OCI-LY1 (cell line): ENCODE measurements at regions not wholly inside any gene's neighbourhood (a gene's known extent, or its start where the extent isn't known, plus 50 kb on each side); places are given as distances from the start of the nearest gene placed in this dataset.

Experiments
- H2AFZ ChIP-seq: fragments of 200-600 bp; sonication (generic), shearing (Covaris generic); 2 replicates; pipeline ENCODE4 v1.6.0; 2014; ENCODE audit warnings: antibody characterized with exemption, mild to moderate bottlenecking, low read length
- H3F3A ChIP-seq: fragments of 200-600 bp; sonication (generic), shearing (Covaris generic); 2 replicates; pipeline ENCODE4 v1.6.0; 2014; ENCODE audit warnings: mild to moderate bottlenecking, antibody characterized with exemption, low read length, moderate library complexity; ENCODE audit not compliant: insufficient read depth
- H3K27ac ChIP-seq: fragments of 200-600 bp; sonication (generic); 2 replicates; pipeline ENCODE4 v1.5.1; 2014; ENCODE audit warnings: low read length, mixed run types, mild to moderate bottlenecking, low read depth; ENCODE audit not compliant: poor library complexity, severe bottlenecking
- H3K27me3 ChIP-seq: fragments of 200-600 bp; sonication (generic); 2 replicates; pipeline ENCODE4 v1.6.0; 2014; ENCODE audit warnings: antibody characterized with exemption, mild to moderate bottlenecking, low read length, moderate library complexity; ENCODE audit not compliant: insufficient read depth
- H3K36me3 ChIP-seq: fragments of 200-600 bp; sonication (generic); 2 replicates; pipeline ENCODE4 v1.6.1; 2014; ENCODE audit warnings: mild to moderate bottlenecking, antibody characterized with exemption, low read length, moderate library complexity, mixed read lengths; ENCODE audit not compliant: insufficient read depth
- H3K4me1 ChIP-seq: fragments of 200-600 bp; sonication (generic); 2 replicates; pipeline ENCODE4 v1.5.1; 2014; ENCODE audit warnings: mild to moderate bottlenecking, low read length, moderate library complexity; ENCODE audit not compliant: insufficient read depth, severe bottlenecking
- H3K4me2 ChIP-seq: fragments of 200-600 bp; sonication (generic), shearing (Covaris generic); 2 replicates; pipeline ENCODE4 v1.6.1; 2014; ENCODE audit warnings: low read length
- H3K4me3 ChIP-seq: fragments of 200-600 bp; sonication (generic); 2 replicates; pipeline ENCODE4 v1.5.1; 2014; ENCODE audit warnings: low read length, low read depth, mild to moderate bottlenecking, mixed read lengths; ENCODE audit not compliant: poor library complexity, severe bottlenecking
- H3K79me2 ChIP-seq: fragments of 200-600 bp; shearing (Covaris generic); 2 replicates; pipeline ENCODE4 v1.6.1; 2016; ENCODE audit warnings: mixed run types, low read length, mixed read lengths; ENCODE audit not compliant: insufficient read depth
- H3K9ac ChIP-seq: fragments of 200-600 bp; sonication (generic), shearing (Covaris generic); 2 replicates; pipeline ENCODE4 v1.6.1; 2014; ENCODE audit warnings: mild to moderate bottlenecking, low read length, mixed read lengths
- H3K9me2 ChIP-seq: fragments of 200-600 bp; sonication (generic), shearing (Covaris generic); 2 replicates; pipeline ENCODE4 v1.6.1; 2014; ENCODE audit warnings: low read depth, mild to moderate bottlenecking, low read length, mixed read lengths
- H3K9me3 ChIP-seq: fragments of 200-600 bp; shearing (Covaris generic); 2 replicates; pipeline ENCODE4 v1.6.1; 2014; ENCODE audit warnings: low read length, mixed read lengths
- H4K20me1 ChIP-seq: fragments of 200-600 bp; sonication (generic), shearing (Covaris generic); 2 replicates; pipeline ENCODE4 v1.6.0; 2016; ENCODE audit warnings: mild to moderate bottlenecking, low read length; ENCODE audit not compliant: insufficient read depth
- CTCF ChIP-seq: fragments of 200-600 bp; sonication (generic), shearing (Covaris generic); IDR thresholded peaks from 2 replicates; pipeline ENCODE4 v1.5.1; 2017; ENCODE audit warnings: mild to moderate bottlenecking, antibody characterized with exemption, low read length, moderate library complexity, mixed read lengths
- EZH2 ChIP-seq: fragments of 200-600 bp; sonication (generic), shearing (Covaris generic); IDR thresholded peaks from 2 replicates; pipeline ENCODE4 v1.8.0; 2017; ENCODE audit warnings: borderline replicate concordance, mixed run types, mild to moderate bottlenecking, antibody characterized with exemption, low read length, moderate library complexity, mixed read lengths

GRCh38 chr14:54133896-54134295 lies 177.3 kb upstream of the BMP4 start:
- H3K9ac ChIP-seq: no peak overlapping the region
- no peaks in the 10 kb centered on the region for H3K36me3 ChIP-seq
- no peaks in the 10 kb centered on the region for H3K4me1 ChIP-seq
- H3K4me3 ChIP-seq: no peak overlapping the region
- no peak overlapping the region for H3K4me2 ChIP-seq
- no peaks in the 10 kb centered on the region for H3K27me3 ChIP-seq
- no peak overlapping the region for H2AFZ ChIP-seq
- H4K20me1 ChIP-seq: no peaks in the 10 kb centered on the region
- no peaks in the 10 kb centered on the region for H3K9me3 ChIP-seq
- no peaks in the 10 kb centered on the region for H3F3A ChIP-seq
- H3K79me2 ChIP-seq: no peaks in the 10 kb centered on the region
- no peak overlapping the region for H3K27ac ChIP-seq
- TF ChIP-seq EZH2 (no peak), CTCF (no peak)
- no peaks in the 10 kb centered on the region for H3K9me2 ChIP-seq

GRCh38 chr14:54135804-54136280 lies 179.2 kb upstream of the BMP4 start:
- no peaks in the 10 kb centered on the region for H3K79me2 ChIP-seq
- TF ChIP-seq EZH2: no peak
- TF ChIP-seq CTCF: no peak
- H3K4me1 ChIP-seq: no peaks in the 10 kb centered on the region
- no peak overlapping the region for H3K27ac ChIP-seq
- H3K9me3 ChIP-seq: no peaks in the 10 kb centered on the region
- no peaks in the 10 kb centered on the region for H3K9me2 ChIP-seq
- no peaks in the 10 kb centered on the region for H3K36me3 ChIP-seq
- no peaks in the 10 kb centered on the region for H3F3A ChIP-seq
- no peak overlapping the region for H2AFZ ChIP-seq
- H3K4me3 ChIP-seq: no peak overlapping the region
- no peak overlapping the region for H3K4me2 ChIP-seq
- H3K9ac ChIP-seq: no peak overlapping the region
- H3K27me3 ChIP-seq: no peaks in the 10 kb centered on the region
- H4K20me1 ChIP-seq: no peaks in the 10 kb centered on the region

- no peaks in the 10 kb centered on the region for H3K79me2 ChIP-seq
These were observed 180.4 kb upstream of the BMP4 start for GRCh38 chr14:54136894-54137613.

More at GRCh38 chr14:54136894-54137613, 180.4 kb upstream of the BMP4 start:
- no peak overlapping the region for H3K9ac ChIP-seq
- TF ChIP-seq EZH2: no peak
- TF ChIP-seq CTCF: no peak
- H2AFZ ChIP-seq: no peak overlapping the region
- H3K27ac ChIP-seq: no peak overlapping the region
- no peaks in the 10 kb centered on the region for H3F3A ChIP-seq
- H3K4me1 ChIP-seq: no peaks in the 10 kb centered on the region
- H4K20me1 ChIP-seq: no peaks in the 10 kb centered on the region
- H3K9me3 ChIP-seq: no peaks in the 10 kb centered on the region
- no peak overlapping the region for H3K4me2 ChIP-seq
- H3K4me3 ChIP-seq: no peak overlapping the region
- H3K9me2 ChIP-seq: no peaks in the 10 kb centered on the region
- no peaks in the 10 kb centered on the region for H3K27me3 ChIP-seq
- H3K36me3 ChIP-seq: no peaks in the 10 kb centered on the region
